Mucosa of gallbladder (tissue), 1 donor: ENCODE measurements at regions not wholly inside any gene's neighbourhood (a gene's known extent, or its start where the extent isn't known, plus 50 kb on each side); places are given as distances from the start of the nearest gene placed in this dataset.
A peak's percentile ranks its signal among the peaks of the same experiment; 100 is the strongest.

Experiments used
- DNase-seq: peaks from one replicate; pipeline ENCODE4 v3.0.0-alpha.2; 2020; ENCODE audit warnings: low spot score
- donor health status: DM: no; HTN: no; CAD: no.

DNA sequence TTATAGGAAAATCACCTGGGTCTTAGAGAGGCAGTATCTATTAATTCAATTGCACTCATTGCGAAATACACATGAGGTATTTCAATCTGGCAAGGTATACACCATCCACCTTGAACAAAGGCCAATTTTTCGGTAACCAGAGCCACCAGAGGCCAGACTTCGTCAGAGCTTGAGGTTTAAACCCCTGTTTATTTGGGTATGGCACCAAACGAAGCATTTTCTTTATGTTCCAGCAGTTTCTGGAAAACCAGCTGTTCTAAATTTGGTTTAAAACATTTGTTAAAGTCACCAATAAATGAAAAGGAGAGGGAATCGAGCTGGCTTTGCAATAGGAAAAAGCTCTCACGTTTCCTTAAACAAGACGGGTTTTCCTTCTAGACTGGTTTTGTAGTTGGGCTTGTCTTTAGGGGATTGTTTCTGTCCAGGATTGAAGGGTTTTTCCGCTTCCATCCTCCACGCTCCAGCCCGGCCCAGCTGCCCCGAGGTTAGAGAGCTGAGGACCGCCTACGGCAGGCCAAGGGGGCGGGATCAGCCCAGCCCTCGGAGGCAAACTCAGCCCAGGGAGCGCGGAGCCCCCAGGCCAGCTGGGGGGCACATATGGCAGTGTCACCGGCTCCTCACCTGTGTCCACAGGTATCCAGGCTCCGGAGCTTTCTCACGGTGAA lies 539.4 kb upstream of the MGMT start:
- DNase-seq, result no peak

DNA sequence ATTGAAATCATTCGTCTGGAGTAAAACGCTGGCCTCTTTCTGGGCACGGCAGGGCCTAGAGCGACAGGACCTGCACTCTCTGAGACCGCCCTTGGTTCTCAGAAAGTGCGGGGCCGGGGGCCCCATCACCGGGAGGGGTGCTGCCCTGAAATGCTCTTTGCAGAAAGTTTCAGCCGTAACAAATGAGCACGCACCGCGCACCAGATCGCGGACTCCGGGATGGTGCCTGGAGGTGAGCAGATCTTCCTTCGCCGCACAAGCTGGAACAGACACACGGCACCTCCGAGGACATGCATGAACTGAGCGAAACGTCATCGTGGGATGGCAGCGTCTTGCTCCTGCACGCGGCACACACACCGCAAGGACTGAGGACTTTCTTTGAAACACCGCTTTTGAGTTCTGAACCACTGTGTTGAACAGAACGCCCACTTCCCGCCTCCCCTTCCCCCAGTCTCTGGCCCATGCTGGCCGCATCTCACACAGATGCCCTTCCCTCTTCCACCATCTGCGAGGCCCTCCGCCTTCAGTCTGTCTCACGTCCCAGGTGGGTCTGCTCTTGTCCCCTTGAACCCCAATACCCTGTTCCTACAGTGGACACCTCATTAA lies 538.7 kb upstream of the MGMT start:
- DNase-seq, result no peak

DNA sequence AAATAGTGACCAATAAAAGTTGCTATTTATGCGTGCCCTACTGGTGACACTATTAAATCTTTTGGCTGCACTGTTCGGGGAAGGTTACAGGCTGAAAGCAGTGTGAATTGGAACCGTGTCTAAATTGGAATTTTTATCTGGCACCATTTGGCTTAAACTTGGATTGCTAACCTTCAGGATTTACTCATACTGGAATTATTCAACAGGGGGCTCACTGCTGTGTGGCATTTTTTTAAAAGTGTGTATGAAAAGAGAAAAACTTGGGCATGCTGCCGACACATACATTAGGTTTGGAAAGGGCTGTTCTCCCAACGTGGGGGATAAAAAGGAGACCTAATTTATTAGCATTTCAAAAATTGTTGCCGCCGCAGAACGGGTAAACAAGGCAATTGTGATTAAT lies 537.9 kb upstream of the MGMT start:
- no peak for DNase-seq

DNA sequence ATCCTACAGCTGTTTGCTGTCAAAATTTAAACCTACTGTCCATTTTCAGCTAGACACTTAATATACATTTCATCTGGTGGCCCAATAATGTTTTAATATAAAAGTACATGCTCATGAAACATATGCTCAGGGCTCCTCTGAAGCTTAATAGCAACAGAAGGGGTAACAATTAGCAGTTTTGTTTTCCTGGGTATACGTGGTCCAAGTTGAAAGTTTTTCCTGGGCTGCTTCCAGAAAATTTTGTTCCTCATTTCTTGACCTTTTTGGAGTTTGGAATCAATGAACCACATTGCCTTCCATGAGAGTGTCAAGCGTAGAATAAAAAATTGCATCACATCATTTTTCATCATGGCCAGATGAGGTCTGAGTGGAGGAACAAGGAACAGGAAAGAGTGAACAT lies 537.3 kb upstream of the MGMT start:
- no peak for DNase-seq

DNA sequence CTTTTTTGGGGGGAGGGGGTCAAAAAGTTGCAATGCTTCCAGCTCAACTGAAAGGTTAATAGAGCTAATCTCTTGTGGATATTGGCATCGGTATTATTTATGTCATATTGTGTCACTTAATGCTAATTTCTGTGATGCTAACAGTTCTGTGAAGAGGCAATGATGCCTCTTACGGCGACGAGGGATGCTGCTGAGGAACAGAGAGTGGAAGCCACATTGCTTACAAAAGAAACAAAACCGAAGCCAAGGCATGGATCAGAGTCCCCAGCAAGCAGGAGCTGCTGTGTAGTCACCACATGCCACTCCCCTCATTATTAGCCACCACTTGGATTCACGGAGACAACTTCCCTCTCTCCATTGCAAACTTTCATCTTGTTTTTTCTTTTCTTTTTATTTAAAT lies 536.5 kb upstream of the MGMT start:
- no peak for DNase-seq

DNA sequence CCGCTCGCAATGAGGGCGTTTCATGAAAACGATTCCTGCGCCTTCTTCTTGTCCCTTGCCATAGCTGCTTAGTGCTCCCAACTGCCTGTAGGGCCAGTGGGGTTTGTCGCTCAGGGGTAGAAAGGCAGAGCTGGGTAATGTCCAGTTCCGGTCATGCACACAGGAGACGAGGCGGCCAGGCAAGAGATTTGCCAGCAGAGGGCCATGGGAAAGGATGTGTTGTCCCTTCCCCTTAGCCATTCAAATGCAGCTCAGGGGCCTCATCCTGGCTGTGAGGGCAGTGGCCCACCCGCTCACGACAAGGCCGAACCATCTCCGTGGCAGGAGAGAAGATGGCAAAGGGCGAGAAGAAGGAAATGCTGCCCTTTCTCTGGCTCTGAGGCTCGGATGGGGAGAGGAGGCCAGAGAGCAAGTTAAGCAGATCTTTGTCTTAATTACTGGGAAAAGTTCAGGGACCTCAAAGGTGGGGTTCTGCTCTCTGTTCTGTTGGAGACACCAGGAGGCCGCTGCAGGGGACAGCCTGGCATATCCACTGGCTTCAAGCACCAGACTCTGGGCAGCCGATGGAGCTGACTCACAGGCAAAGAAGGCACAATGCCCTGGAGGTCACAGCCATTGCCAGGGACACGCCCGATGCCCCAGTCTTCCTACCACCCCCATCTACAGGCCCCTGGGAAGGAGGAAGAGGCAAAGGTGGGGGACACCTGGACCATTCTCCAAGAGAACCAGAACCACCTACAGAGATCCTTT lies 534.8 kb upstream of the MGMT start:
- DNase-seq, result peak; percentile 66

DNA sequence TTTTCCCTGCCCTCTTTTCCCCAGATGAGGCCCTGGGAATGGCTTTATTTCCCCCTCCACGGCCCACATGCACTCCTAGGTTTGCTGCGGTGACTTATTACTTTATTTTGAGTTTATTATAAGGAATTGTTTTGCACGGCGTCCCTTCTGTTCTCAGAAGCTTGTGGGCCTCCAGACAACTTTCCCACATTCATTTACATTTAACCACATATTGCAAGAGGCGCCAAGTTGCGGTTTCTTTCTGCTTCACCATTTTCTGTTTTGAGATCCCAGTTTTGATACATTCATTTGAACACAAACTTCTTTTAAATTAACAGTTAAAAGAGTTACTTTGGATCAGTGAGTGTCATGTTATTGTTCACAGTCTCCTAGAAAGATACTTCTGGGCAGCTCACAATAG lies 532.5 kb upstream of the MGMT start:
- no peak for DNase-seq

DNA sequence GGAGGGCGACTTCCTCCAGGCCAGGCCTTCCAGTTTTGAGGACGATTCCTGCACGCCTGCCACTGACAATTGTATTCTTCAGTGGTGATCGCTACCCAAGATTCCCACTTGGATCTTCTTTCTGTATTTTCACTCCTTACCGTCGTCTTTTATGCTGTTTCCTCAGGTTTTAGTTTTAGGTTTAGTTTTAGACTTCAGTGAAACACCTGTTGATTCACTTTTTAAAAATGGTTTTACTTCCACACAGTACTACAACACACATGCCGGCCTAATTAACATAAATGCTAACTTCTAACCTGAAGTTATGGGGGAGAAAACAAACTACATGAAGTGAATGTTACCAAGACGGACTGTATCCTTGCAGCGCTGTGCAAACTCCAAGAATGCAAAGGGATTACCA lies 530.6 kb upstream of the MGMT start:
- DNase-seq, result no peak

DNA sequence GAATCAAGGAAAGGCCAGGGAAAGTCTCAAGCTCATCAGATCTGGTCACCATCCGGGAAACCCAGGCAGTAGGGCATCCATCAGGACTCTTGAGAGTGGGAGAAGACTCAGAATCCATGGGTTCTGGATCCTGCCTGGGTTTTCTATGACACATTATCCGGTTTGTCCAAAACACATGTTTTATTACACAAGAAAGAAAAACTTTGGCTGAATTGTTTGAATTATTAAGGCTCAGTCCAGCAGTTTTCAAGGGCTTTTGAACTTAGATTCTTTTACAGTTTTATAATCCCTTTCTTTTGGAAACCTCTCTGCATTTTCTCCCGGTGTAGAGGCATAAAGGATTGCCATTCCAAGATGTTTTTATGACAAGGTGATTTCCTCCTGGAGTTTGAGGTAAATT lies 528.5 kb upstream of the MGMT start:
- DNase-seq, result no peak

DNA sequence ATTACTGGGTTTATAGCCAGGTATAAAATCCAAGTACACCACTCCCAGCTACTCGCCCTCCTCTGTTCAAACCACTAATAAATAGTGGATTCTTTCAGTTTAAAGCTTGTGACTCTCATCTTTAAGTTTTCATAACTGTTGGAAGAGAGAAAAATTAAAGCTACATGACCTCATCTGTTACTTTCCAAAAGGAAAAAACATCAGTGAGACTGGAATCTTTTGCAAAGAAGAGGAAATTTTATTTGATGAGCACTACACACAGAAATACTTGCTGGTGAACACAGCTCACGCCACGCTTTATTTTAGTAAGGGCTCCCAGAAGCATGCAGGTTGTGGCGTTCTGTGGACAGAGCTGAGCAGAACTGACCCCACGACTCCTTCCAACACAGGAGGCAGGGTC lies 527.0 kb upstream of the MGMT start:
- no peak for DNase-seq

DNA sequence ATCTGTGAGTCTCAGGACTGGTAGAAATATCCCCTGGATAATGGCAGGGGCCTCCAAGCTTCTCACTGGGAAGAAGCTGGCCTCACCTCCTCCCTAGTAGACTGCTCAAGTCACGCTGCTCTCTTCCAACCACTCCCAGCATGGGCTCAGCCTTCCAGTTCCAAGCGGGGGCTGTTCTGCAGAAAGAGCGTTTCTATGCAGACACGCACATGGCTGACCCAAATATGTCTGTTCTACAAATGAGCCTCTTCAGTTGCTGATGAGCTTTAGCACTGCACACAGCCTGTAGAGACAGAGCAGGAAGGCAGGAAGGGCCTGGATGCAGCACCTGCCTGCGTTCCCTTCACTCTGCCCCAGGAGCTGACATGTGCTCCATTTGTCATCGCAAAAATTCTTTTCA lies 523.9 kb upstream of the MGMT start:
- DNase-seq, result no peak

DNA sequence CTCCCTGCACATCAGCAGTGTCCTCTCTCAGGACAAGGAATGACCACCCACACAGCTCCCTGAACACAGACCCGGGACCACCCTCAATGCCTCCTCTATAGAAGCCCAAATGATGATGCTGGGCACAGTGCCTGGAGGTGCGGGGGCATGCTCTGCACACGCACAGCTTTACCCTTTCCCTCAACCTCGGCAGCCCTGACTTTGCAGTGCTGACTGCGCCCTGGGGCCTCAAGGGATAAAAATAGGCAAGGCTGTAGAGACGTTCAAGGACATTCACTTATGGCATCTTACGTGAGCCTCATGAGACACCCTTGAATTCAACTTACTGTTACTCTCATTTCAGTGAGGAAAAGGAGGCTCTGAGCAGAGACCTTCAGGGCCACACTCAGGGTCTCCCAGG lies 521.6 kb upstream of the MGMT start:
- DNase-seq, result no peak

DNA sequence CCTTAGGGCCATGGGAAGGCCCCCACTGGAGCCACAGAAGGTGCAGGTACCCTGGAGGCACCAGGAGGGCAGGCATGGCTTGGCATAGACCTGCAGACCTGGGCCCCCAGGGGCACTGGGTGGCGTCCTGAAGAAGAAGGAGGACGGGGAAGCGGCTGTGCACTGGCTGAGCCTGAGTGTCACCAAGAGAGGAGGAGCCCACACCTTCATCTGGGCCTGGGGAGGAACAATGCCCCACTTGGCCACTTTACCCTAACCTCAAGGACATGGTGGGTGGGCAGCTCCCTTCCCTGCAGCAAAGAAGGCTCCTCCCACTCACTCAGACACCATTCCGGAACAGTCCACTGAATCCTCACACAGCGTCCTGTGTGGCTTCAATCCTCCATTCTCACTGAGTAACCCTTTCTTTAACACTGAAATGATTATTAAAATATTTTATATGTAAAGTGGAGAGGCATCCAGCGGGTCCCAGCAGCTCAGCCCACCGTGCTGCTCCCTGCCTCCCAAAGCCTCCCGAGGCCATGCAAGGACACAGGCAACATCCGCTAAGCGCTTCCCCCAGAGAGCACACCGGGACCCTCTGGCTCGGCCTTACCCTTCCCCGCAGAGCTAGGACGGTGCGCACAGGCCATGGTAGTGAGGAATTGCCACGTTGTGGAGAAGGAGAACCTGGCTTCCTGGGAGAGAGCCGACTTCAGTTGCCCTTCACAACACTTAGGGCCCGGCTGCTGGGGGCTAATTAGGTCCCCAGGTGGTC lies 516.7 kb upstream of the MGMT start:
- DNase-seq, result no peak

DNA sequence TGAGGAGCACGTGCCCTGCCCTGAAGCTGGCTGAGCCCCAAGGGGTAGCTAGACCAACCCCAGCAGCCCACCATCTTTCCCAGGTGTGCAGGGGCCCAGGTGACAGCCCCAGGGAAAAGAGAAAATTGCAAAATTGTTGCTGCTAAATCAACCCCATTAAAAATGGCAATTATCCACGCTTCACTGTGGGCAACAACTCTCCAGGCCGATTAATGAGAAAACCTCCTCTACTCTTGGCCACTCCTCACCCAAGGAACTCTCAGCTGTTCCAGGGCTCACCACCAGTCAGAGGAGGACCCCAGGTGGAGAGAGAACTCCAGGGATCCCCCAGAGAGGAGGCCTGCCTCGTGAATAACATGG lies 516.1 kb upstream of the MGMT start:
- DNase-seq, result no peak

DNA sequence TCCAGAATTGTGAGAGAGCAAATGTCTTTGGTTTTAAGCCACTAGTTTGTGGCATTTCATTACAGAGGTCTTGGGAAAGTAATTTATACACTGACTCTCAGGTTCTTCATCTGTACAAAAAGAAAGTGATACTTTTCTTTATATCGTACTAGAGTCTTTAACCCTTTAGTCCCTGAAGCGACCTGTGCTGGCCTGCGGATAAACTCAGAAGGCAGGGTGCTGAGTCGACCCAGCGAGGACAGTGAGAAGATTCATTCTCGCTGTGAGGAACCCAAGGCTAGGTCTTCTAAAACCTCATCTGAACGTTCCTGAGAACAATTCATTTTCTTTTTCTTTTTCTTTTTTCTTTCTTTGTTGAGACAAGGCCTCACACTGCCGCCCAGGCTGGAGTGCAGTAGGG lies 514.2 kb upstream of the MGMT start:
- no peak for DNase-seq

DNA sequence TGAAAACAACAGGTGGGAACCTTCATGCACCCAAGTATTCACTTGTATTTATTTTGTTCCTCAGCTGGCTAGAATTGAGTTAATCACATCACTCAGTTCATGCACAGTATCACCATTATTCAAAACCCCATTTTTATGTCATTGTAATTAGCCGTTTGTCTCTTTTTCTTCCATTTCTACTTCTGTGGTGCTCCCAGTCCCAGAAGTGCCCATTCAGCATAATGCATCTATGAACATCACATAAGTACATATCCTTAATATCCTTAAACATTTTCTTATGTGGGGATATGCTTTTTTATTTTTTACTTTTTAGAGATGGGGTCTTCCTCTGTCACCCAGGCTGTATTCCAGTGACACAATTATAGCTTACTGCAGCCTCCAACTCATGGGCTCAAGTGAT lies 510.9 kb upstream of the MGMT start:
- no peak for DNase-seq

DNA sequence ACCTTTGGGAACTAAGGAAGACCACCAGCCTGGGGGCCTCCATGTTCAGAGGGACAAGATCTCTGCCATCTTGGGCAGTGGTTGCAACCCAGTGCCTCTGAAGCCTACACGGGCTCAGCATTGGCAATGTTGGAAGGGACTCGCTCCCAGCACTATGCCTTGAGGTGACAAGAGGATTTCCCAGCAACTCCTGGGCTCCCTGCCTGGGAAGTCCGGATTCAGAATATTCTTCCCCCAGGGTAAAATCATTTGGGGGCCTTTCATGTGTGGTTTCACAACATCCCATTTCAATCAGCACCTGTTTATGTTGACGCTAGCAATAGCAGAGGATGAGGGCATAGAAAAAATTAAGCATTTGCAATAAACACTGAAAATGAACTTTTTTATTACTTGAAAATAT lies 509.8 kb upstream of the MGMT start:
- no peak for DNase-seq

DNA sequence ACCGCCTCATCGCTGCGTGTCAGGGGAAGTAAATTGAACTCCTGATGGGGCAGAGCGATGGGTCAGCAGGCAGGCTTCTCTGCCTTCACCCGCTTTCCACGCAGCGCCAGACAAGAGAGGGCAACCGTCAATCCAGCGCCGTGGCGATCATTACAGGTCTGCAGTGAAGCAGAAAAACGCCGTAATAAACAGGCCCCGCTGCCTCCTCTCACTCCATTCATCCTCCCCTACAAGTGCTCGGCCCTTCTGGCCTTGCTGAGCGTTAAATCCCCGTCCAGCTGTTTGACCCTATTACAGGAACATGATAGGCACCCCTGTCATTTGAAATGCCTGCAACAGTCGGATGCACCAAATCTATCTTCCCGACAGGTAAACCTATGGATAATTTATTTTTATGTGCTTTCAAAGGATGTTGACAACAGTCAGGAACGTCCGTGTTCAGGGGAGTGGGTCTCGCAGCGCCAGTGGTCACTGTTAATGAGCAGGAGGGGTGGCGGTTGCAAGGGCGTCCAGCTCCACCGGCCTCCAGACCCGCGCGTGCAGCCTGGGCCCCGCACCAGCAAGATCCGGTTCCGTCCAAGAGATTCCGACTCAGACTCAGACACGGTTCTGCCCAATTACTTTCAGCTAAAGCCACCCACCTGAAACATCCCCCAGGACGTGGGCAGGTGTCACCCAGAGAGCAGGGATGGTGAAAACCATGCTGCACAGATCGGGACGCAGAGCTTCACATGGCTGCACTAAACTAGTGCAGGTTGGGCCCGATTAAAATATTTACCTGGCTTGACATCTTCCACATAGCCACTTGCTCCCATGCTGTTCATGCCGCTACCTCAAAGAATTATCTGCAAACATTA lies 508.0 kb upstream of the MGMT start:
- DNase-seq, result no peak

DNA sequence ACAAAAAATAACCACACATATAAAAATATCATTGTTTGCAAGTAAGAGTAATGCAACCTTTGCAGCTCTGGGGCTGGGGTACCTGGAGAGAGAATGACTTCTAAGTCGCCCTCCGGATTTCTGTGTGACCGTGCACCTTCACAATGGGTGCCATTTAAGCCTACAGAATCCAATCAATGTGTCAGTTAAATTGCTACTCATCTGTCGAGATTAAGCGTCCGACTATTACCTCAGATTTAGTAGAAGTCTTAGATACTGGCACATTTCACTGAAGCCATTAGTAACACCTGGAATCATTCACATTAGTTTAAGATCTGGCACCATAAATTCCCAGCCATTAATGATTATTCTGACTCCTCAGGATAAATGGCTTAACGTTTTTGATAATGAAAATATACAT lies 507.3 kb upstream of the MGMT start:
- DNase-seq, result no peak

DNA sequence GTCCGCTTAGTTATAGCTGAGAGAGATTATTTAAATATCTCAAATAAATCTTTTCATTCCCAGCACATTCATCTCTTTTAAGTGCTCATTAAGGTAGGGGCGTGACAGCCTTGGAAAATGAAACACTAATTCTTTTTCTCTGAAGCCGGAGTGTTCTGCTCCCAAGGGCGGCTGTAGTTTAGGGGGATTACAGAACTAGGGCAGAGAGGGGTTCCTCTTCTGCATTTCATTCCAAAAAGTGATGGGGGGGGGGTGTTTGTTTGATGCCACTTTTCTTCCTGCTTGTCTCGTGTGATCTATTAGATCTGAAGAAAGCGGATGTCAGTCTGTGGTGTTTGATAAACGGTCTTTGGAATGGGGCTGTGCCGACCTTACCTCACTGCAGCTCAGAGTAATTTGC lies 506.5 kb upstream of the MGMT start:
- DNase-seq, result no peak

DNA sequence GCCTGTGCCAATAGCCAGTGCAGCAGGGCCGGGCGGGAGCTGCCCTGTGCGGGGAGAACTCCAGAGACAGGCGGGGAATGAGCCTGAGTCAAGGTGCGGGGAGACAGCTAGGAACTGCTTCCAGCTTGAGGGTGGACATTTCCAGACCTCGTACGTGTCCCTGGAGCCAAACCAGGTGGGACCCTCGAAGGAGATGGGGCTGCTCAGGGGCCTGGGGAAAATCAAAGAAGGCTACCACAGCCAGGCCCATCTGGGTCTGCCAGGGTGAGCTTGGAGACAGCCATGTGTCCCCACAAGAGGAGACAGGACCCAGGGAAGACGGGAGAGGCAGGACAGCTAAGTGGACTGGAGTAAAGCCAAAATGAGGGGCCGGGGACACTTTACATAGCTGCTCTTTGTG lies 504.9 kb upstream of the MGMT start:
- no peak for DNase-seq
